Stimulated activated CD4-positive, alpha-beta T cell treated with anti-CD3 and anti-CD28 coated beads, Interleukin-1b, Interleukin-23, amount 100 ng/mL, for 24 hours (primary cell): ENCODE measurements at regions not wholly inside any gene's neighbourhood (a gene's known extent, or its start where the extent isn't known, plus 50 kb on each side); places are given as distances from the start of the nearest gene placed in this dataset.
"Not testable (repeated sequence)": the region's sequence is repeated elsewhere in the genome, so short reads cannot be mapped to it uniquely, and the experiment has no call there.

Experiments used
- DNase-seq, 4 experiments: peaks; one replicate each; pipeline ENCODE4 v3.0.0-alpha.2; 2020; ENCODE audit warnings: low read depth in 4 of 4, low spot score in 1 of 4

DNA sequence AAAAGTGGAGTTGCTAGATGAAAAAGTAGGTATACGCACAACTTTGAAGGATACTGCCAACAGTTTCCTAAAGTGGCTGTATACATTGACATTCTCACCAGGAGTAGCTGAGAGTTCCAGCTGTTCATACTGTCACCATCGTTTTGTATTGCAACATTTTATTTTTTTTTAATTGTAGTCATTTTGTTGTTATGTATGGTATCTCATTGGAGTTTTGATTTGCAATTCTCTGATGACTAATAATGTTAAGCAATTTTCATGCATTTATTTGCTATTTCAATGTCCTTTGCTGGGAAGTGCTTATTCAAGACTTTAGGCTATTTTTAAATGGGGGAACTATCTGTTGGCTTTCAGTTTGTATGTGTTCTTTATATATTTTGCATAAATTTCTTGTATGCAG lies 185.1 kb upstream of the TGFBR2 start:
- DNase-seq = no peak

DNA sequence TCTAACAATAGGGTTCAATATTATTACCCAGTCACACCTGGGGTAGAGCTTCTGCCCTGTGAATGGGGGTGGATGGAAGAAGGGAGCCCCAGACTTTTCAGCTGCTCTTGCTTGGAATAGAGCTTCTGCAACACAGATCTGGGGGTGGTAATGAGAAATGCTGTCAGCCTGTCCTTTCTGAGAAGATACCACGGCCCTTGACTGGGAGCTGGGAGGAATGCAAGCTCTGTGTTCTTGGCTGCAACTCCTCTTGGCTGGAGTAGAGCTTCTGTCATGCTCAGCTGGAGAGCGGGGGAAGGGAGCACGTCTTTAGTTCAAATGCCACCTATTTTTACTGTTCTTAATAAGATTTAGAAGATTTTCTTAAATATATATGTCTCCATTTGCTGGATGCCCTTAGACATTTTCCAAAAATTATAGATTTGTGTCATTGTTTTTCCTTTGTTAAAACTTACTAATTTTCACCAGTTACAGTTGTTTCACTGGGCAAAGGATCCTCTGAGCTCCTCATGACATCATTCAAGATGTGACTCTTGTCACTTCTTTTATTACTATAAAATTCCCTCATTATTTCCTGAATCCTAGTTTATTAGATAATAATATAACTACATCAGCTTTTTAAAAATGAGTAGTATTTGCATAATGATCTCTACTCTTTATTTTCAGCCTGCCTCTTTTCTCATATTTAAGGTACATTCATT lies 180.0 kb upstream of the TGFBR2 start:
- no peak for DNase-seq

- no peak for DNase-seq
Observed at GRCh38 chr3:30428251-30428650, 178.2 kb upstream of the TGFBR2 start.

GRCh38 chr3:30435861-30436331 lies 170.5 kb upstream of the TGFBR2 start:
- no peak for DNase-seq

- no peak for DNase-seq
Observed at GRCh38 chr3:30437171-30437601, 169.2 kb upstream of the TGFBR2 start.

DNA sequence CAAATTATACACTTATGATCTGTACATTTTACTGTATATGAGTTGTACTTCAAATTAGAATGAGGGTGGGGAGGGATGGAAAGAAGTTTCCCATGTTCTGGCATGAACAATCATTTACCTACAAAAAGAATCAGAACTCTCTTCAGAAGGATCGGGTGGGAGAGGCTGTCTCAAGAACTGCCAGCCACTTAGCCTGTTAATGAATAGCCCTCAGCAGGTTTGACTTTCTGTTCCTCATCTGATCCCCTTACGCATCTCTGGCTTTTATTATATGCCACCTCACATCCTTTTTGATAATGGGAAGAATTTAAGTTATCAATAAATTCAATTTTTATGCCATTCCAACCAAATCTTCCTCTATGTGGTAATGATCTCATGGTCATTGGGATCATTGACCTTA lies 168.3 kb upstream of the TGFBR2 start:
- DNase-seq = no peak

GRCh38 chr3:30439451-30440053 lies 166.8 kb upstream of the TGFBR2 start:
- DNase-seq = no peak

- no peak for DNase-seq
Observed at GRCh38 chr3:30440147-30440604, 166.2 kb upstream of the TGFBR2 start.

DNA sequence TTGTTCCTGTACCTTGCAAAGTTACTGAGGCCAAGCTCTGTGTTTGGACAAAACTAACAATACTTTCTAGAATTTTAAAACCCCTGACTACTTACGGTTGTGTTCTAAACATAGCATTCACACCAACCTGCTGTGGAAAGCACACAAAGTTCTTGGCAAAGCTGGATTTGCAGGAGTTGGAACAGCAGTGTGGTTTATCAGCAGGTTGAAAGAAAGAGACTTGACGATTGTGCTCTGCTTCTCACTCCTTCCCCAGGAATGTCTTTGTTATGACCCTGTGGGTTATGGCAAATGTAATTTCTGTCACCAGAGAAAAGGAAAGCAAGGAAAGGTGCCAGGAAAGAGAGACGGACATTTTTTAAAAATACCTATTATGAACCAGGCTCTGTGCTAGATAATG lies 165.5 kb upstream of the TGFBR2 start:
- DNase-seq = no peak

DNA sequence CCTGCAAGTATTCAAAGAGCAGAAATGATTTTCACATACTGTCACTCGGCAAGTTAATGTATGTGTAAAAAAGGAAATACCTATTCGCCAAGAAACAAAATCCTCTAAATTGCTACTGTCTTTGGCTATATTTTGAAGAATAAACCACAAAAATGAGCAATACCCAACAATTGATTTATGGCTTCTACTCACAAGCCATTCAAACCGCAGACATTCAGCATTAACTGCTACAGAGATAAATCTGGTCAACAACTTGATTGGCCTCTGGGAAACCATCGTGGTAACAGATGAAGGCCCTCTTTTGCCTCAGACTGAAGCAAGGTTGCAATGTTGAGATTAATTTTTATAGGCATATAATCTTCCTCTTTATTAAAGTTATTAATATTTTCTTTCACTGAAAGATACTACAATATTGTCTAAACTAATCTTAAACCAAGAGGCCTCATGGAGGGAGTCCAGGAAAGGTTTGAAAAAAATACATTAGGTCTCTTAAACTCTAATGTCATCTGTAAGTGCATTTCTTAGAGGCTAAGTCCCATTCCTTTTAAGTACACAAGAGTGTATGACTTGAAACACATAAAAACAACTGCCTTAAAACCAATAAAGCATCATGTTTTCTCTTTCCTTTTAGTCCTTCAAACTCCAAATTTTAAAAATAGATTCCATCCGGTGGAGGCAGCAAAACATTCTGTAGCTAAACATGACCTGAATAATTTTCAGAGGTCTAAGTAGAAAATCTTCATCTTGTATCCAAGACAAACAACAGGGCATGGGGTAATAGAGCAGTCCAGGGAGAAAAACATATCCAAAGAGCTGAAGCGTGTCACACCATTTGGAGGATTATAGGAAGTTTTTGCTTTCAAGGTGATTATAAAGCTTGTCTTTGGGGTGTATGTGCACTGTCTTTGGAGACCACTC lies 162.4 kb upstream of the TGFBR2 start:
- no peak for DNase-seq

- no peak for DNase-seq
Observed at GRCh38 chr3:30448450-30449289, 157.7 kb upstream of the TGFBR2 start.

DNA sequence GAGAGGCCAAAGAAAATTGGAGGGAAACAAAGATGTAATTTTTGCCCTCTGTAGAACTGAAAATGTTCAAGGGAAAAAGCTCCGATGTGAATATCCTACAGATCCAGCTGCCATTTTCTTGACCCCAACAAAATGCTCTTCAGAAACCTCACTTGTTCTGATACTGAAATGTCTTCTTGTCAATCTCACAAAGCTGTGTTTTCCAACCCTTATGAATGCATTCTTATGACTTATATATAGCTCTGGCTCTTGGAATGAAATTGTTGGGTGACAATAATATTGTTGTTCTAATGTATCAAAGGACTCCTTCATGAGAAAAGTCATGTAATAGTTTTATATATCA lies 157.1 kb upstream of the TGFBR2 start:
- DNase-seq = no peak

DNA sequence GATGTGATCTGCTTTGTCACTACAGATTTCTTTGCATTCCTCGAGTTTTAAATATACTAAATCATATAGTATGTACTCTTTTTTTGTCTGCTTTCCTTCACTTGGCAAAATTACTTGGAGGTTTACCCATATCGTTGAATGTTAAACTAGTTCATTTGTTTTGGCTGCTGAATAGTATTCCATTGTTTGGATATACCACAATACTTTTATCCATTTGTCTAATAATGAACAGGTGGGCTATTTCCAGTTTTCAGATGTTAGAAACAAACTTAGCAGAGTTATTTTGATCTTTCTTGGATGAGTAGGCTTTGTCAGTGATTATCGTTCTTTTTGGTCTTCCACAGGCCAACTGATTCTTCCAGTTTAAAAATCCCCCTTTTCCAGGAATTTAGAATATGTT lies 154.0 kb upstream of the TGFBR2 start:
- DNase-seq = no peak

DNA sequence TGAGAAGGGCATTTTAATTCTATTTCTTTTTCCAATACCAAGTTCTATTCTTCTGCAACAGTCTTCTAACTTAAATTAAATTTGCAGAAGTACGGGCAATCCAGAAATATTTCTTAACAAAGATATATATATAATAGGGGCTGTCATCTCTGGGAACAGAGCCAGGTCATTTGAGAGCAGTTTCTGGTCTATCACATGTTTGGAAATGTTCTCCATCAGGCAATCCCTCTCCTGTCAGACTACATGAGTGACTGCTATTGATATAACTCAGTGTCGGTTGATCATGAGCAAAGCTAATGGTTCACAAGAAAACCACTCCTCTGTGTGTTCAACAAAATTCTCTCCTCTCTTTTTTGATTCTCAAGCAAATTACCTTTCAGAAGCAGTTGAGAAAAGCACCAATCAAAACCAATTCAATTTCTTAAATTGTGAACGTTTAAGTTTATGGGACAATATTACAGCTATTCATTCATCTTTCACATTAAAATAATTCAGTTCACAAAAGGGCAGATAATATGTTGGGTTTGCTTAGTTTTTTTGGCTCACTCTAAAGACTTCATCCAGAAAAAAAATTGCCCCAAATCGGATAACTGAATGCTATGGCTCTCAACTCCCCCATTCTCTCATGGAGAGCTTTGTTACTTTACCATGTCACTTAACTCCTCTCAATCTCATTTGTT lies 152.9 kb upstream of the TGFBR2 start:
- DNase-seq = no peak

- no peak for DNase-seq
Observed at GRCh38 chr3:30454636-30455035, 151.8 kb upstream of the TGFBR2 start.

DNA sequence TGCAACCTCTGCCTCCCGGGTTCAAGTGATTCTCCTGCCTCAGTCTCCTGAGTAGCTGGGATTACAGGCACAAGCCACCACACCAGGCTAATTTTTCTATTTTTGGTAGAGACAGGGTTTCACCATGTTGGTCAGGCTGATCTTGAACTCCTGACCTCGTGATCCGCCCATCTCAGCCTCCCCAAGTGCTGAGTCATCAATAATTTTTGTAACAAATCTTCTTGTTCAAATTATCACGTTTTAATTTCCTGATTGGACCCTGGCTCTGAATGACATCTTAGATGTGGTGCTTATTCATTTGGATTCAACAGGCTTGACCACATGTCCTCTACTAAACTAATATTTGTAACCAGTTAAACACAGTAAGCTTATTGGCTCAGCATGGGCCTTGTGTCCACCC lies 151.3 kb upstream of the TGFBR2 start:
- not testable (repeated sequence) for DNase-seq

- no peak for DNase-seq
Observed at GRCh38 chr3:30455840-30456239, 150.6 kb upstream of the TGFBR2 start.

GRCh38 chr3:30456264-30456663 lies 150.1 kb upstream of the TGFBR2 start:
- DNase-seq = no peak

GRCh38 chr3:30457081-30457480 lies 149.3 kb upstream of the TGFBR2 start:
- DNase-seq = no peak

- DNase-seq = no peak
Observed at GRCh38 chr3:30457726-30458125, 148.7 kb upstream of the TGFBR2 start.
